Large intestine (tissue), 3 donors: ENCODE measurements at regions not wholly inside any gene's neighbourhood (a gene's known extent, or its start where the extent isn't known, plus 50 kb on each side); places are given as distances from the start of the nearest gene placed in this dataset.

Experiments
- DNase-seq, 2 donors: peaks; one replicate each; pipeline versions ENCODE4 v3.0.0 to v3.0.0-alpha.2; 2013
- H3K27ac ChIP-seq: one replicate; pipeline ENCODE4 v1.5.1; 2013; ENCODE audit warnings: low read length
- H3K27me3 ChIP-seq: 2 replicates; pipeline ENCODE4 v1.6.1; 2013; ENCODE audit warnings: low read length; ENCODE audit not compliant: control insufficient read depth, insufficient read depth
- H3K36me3 ChIP-seq: 2 replicates; pipeline ENCODE4 v1.6.1; 2013; ENCODE audit warnings: low read length; ENCODE audit not compliant: control insufficient read depth, insufficient read depth
- H3K4me1 ChIP-seq: one replicate; pipeline ENCODE4 v1.6.1; 2013; ENCODE audit warnings: low read length; ENCODE audit not compliant: control insufficient read depth, insufficient read depth
- H3K4me3 ChIP-seq: one replicate; pipeline ENCODE4 v1.5.1; 2013; ENCODE audit warnings: low read length
- H3K9me3 ChIP-seq: one replicate; pipeline ENCODE4 v1.6.1; 2013; ENCODE audit warnings: mild to moderate bottlenecking, low read depth, low read length, moderate library complexity; ENCODE audit not compliant: control insufficient read depth
- WGBS: methylation state at CpG from one replicate; pipeline ENCODE4 v1.1.5; 2013; ENCODE audit warnings: low lambda C conversion rate; ENCODE audit not compliant: insufficient coverage; 5-methylcytosine and 5-hydroxymethylcytosine counted together

GRCh38 chr22:27494785-27495184, 306.8 kb downstream of the MN1 start:
- Histone ChIP-seq H3K9me3 (peaks cover 8% of the 10 kb centered on the region), H3K4me1 (peaks cover under 1% of the 10 kb centered on the region), H3K4me3 (no peak overlapping the region), H3K27ac (no peak overlapping the region), H3K27me3 (no peaks in the 10 kb centered on the region), H3K36me3 (no peaks in the 10 kb centered on the region)
- no peak for DNase-seq
- no CpG with 5 or more reads among the region's 13 CpGs for WGBS

- no peak overlapping the region for H3K27ac ChIP-seq
- H3K4me3 ChIP-seq: no peak overlapping the region
- no CpG with 5 or more reads among the region's 8 CpGs for WGBS
- H3K4me1 ChIP-seq: no peaks in the 10 kb centered on the region
- no peaks in the 10 kb centered on the region for H3K27me3 ChIP-seq
- no peak for DNase-seq
- peaks cover 8% of the 10 kb centered on the region for H3K9me3 ChIP-seq
- H3K36me3 ChIP-seq: no peaks in the 10 kb centered on the region
Observed at GRCh38 chr22:27495325-27495724, 306.2 kb downstream of the MN1 start.

GRCh38 chr22:27499121-27499520, 302.4 kb downstream of the MN1 start:
- no peaks in the 10 kb centered on the region for H3K27me3 ChIP-seq
- no peak overlapping the region for H3K27ac ChIP-seq
- H3K4me3 ChIP-seq: no peak overlapping the region
- no peak for DNase-seq
- H3K9me3 ChIP-seq: no peaks in the 10 kb centered on the region
- WGBS: no CpG with 5 or more reads among the region's 13 CpGs
- H3K4me1 ChIP-seq: no peaks in the 10 kb centered on the region
- H3K36me3 ChIP-seq: no peaks in the 10 kb centered on the region

GRCh38 chr22:27501191-27501936, 300.2 kb downstream of the MN1 start:
- no peak for DNase-seq
- Histone ChIP-seq H3K27ac (no peak overlapping the region), H3K4me1 (no peaks in the 10 kb centered on the region), H3K4me3 (no peak overlapping the region), H3K36me3 (no peaks in the 10 kb centered on the region), H3K27me3 (no peaks in the 10 kb centered on the region), H3K9me3 (no peaks in the 10 kb centered on the region)
- 100% methylated on average over 2 of the region's 9 CpGs for WGBS

- H3K36me3 ChIP-seq: no peaks in the 10 kb centered on the region
- H3K27ac ChIP-seq: no peak overlapping the region
- H3K9me3 ChIP-seq: no peaks in the 10 kb centered on the region
- no peaks in the 10 kb centered on the region for H3K27me3 ChIP-seq
- no peak overlapping the region for H3K4me3 ChIP-seq
- no peak for DNase-seq
- H3K4me1 ChIP-seq: no peaks in the 10 kb centered on the region
- WGBS: no CpG with 5 or more reads among the region's 4 CpGs
Observed at GRCh38 chr22:27502327-27502726, 299.2 kb downstream of the MN1 start.

- DNase-seq: no peak
- H3K9me3 ChIP-seq: no peaks in the 10 kb centered on the region
- H3K4me3 ChIP-seq: no peak overlapping the region
- no peaks in the 10 kb centered on the region for H3K36me3 ChIP-seq
- H3K27ac ChIP-seq: no peak overlapping the region
- WGBS: no CpG with 5 or more reads among the region's 18 CpGs
- H3K27me3 ChIP-seq: peaks cover 4% of the 10 kb centered on the region
- H3K4me1 ChIP-seq: no peaks in the 10 kb centered on the region
Observed at GRCh38 chr22:27504360-27505253, 296.9 kb downstream of the MN1 start.

GRCh38 chr22:27507111-27507611, 294.4 kb downstream of the MN1 start:
- no CpG with 5 or more reads among the region's 2 CpGs for WGBS
- no peak overlapping the region for H3K4me3 ChIP-seq
- H3K27ac ChIP-seq: no peak overlapping the region
- H3K9me3 ChIP-seq: no peaks in the 10 kb centered on the region
- peaks cover 2% of the 10 kb centered on the region for H3K4me1 ChIP-seq
- H3K36me3 ChIP-seq: no peaks in the 10 kb centered on the region
- no peak for DNase-seq
- H3K27me3 ChIP-seq: peaks cover 4% of the 10 kb centered on the region

- WGBS: 33% methylated on average over 1 of the region's 4 CpGs
- DNase-seq: no peak
- no peaks in the 10 kb centered on the region for H3K9me3 ChIP-seq
- no peak overlapping the region for H3K27ac ChIP-seq
- H3K4me3 ChIP-seq: no peak overlapping the region
- H3K36me3 ChIP-seq: no peaks in the 10 kb centered on the region
- peaks cover 4% of the 10 kb centered on the region for H3K27me3 ChIP-seq
- peaks cover 2% of the 10 kb centered on the region for H3K4me1 ChIP-seq
Observed at GRCh38 chr22:27507935-27508526, 293.5 kb downstream of the MN1 start.

- H3K27me3 ChIP-seq: peaks cover 4% of the 10 kb centered on the region
- no peak overlapping the region for H3K27ac ChIP-seq
- no CpG with 5 or more reads among the region's 3 CpGs for WGBS
- no peaks in the 10 kb centered on the region for H3K36me3 ChIP-seq
- no peak for DNase-seq
- no peaks in the 10 kb centered on the region for H3K9me3 ChIP-seq
- H3K4me3 ChIP-seq: no peak overlapping the region
- peaks cover 2% of the 10 kb centered on the region for H3K4me1 ChIP-seq
Observed at GRCh38 chr22:27509132-27509920, 292.2 kb downstream of the MN1 start.

- H3K27ac ChIP-seq: no peak overlapping the region
- H3K4me3 ChIP-seq: no peak overlapping the region
- H3K27me3 ChIP-seq: peaks cover 4% of the 10 kb centered on the region
- H3K4me1 ChIP-seq: peaks cover 2% of the 10 kb centered on the region
- no peak for DNase-seq
- H3K36me3 ChIP-seq: no peaks in the 10 kb centered on the region
- WGBS: no CpG with 5 or more reads among the region's 3 CpGs
- no peaks in the 10 kb centered on the region for H3K9me3 ChIP-seq
Observed at GRCh38 chr22:27510024-27510423, 291.5 kb downstream of the MN1 start.
